HepG2 (cell line): ENCODE measurements at regions not wholly inside any gene's neighbourhood (a gene's known extent, or its start where the extent isn't known, plus 50 kb on each side); places are given as distances from the start of the nearest gene placed in this dataset.

ENCODE experiments used
- ATAD3A ChIP-seq: sonication (generic); formaldehyde crosslinking; IDR thresholded peaks from 2 replicates; pipeline ENCODE4 v1.4.0; 2020; ENCODE audit warnings: missing genetic modification reagents
- CC2D1A ChIP-seq: sonication (generic); formaldehyde crosslinking; IDR thresholded peaks from 2 replicates; pipeline ENCODE4 v1.8.1; 2023; ENCODE audit warnings: mild to moderate bottlenecking, missing genetic modification reagents
- CEBPB ChIP-seq: IDR thresholded peaks from 2 replicates; pipeline ENCODE4 v1.6.1; 2011; ENCODE audit warnings: low read depth, low read length, improper control_type of control experiment, borderline replicate concordance
- GATA4 ChIP-seq: sonication (generic); IDR thresholded peaks from 2 replicates; pipeline ENCODE4 v1.6.1; 2016; ENCODE audit warnings: antibody characterized with exemption, low read depth, borderline replicate concordance
- GLI4 ChIP-seq: sonication (generic); formaldehyde crosslinking; IDR thresholded peaks from 2 replicates; pipeline ENCODE4 v1.5.1; 2020; ENCODE audit warnings: missing genetic modification reagents, mild to moderate bottlenecking, moderate library complexity, borderline replicate concordance
- JUND ChIP-seq: sonication (generic); formaldehyde crosslinking; IDR thresholded peaks from 2 replicates; pipeline ENCODE4 v1.8.0; 2022; ENCODE audit warnings: mild to moderate bottlenecking, missing genetic modification reagents
- KAT7 ChIP-seq: IDR thresholded peaks from 2 replicates; pipeline ENCODE4 v1.6.1; 2018; ENCODE audit warnings: borderline replicate concordance, missing compliant biosample characterization
- MEF2D ChIP-seq: sonication (generic); formaldehyde crosslinking; IDR thresholded peaks from 2 replicates; pipeline ENCODE4 v1.5.1; 2020; ENCODE audit warnings: mild to moderate bottlenecking, missing genetic modification reagents
- PAWR ChIP-seq: sonication (generic); formaldehyde crosslinking; IDR thresholded peaks from 2 replicates; pipeline ENCODE4 v1.4.0; 2020; ENCODE audit warnings: missing genetic modification reagents, mild to moderate bottlenecking, borderline replicate concordance
- PCBP2 ChIP-seq: fragments of 200-400 bp; formaldehyde crosslinking; optimal IDR thresholded peaks from 2 replicates; pipeline ENCODE3; 2018; ENCODE audit warnings: low read length, low read depth; ENCODE audit not compliant: poor library complexity, severe bottlenecking
- RAD51 ChIP-seq: fragments of 450-650 bp; IDR thresholded peaks from 2 replicates; pipeline ENCODE4 v1.6.1; 2016; ENCODE audit warnings: borderline replicate concordance
- RELA ChIP-seq: sonication (generic); formaldehyde crosslinking; IDR thresholded peaks from 2 replicates; pipeline ENCODE4 v1.4.0; 2020; ENCODE audit warnings: missing genetic modification reagents
- TBL1XR1 ChIP-seq: fragments of 150-350 bp; IDR thresholded peaks from 2 replicates; pipeline ENCODE4 v1.6.1; 2014; ENCODE audit warnings: borderline replicate concordance, low read length; ENCODE audit not compliant: partially characterized antibody
- TBP ChIP-seq: sonication (generic); formaldehyde crosslinking; IDR thresholded peaks from 2 replicates; pipeline ENCODE4 v1.5.0; 2020; ENCODE audit warnings: missing genetic modification reagents
- TFDP1 ChIP-seq: IDR thresholded peaks from 2 replicates; pipeline ENCODE4 v1.6.1; 2016; ENCODE audit warnings: missing compliant biosample characterization, missing genetic modification reagents, borderline replicate concordance
- TFDP2 ChIP-seq: sonication (generic); formaldehyde crosslinking; IDR thresholded peaks from 2 replicates; pipeline ENCODE4 v1.4.0; 2020; ENCODE audit warnings: missing genetic modification reagents
- ZBTB42 ChIP-seq: sonication (generic); formaldehyde crosslinking; IDR thresholded peaks from 2 replicates; pipeline ENCODE4 v1.5.0; 2020; ENCODE audit warnings: mild to moderate bottlenecking, missing genetic modification reagents
- ZFY ChIP-seq: sonication (generic); formaldehyde crosslinking; IDR thresholded peaks from 2 replicates; pipeline ENCODE4 v1.4.0; 2020; ENCODE audit warnings: missing genetic modification reagents
- ZNF501 ChIP-seq: sonication (generic); formaldehyde crosslinking; IDR thresholded peaks from 2 replicates; pipeline ENCODE4 v1.5.1; 2020; ENCODE audit warnings: mild to moderate bottlenecking, moderate library complexity, missing genetic modification reagents
- ZNF616 ChIP-seq: sonication (generic); formaldehyde crosslinking; IDR thresholded peaks from 2 replicates; pipeline ENCODE4 v1.5.0; 2020; ENCODE audit warnings: low read depth, mild to moderate bottlenecking, missing genetic modification reagents
- TF ChIP-seq, protein P1 (sequence below): sonication (generic); formaldehyde crosslinking; conservative IDR thresholded peaks from 2 replicates; pipeline ENCODE4 v1.8.0; 2022; ENCODE audit warnings: mild to moderate bottlenecking, moderate library complexity, missing genetic modification reagents
- TF ChIP-seq, protein P2 (sequence below): sonication (generic); formaldehyde crosslinking; IDR thresholded peaks from 2 replicates; pipeline ENCODE4 v1.5.0; 2020; ENCODE audit warnings: missing genetic modification reagents, mild to moderate bottlenecking, borderline replicate concordance
- TF ChIP-seq, protein P3 (sequence below): sonication (generic); formaldehyde crosslinking; IDR thresholded peaks from 2 replicates; pipeline ENCODE4; 2020; ENCODE audit warnings: missing genetic modification reagents, mild to moderate bottlenecking, borderline replicate concordance

DNA sequence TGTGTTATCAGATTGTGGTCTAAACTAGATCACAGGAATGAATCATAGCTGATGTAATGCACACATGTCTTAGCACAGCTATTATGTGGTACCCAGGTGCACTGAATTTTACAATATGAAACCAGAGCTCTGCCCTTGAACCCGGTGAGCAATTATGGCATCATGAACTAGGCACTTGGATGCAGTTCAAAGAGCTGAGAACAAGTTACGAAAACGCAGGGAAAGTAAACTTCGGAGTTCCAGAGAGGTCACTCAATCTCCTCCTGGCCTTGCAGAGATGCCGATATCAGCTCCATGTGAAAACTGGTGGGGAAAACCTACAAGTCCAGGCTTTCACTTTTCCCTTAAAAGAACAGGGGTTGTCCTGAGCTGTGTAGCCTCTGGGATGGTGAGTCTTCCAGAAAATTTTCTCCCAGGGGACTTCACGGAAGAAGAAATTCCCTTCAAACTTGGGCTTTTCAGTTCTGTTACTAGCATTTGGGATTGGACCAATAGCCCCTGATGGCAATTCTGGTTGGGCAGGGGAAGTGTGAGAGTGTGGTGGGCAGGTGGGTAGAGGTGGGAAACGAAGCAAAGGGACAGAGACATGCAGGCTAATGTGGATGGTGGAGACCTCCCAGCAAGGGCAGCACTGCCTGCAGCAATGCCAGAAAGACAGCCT is 71.1 kb upstream of the SH3BP4 start (continued):
- TF ChIP-seq, protein P1, sequence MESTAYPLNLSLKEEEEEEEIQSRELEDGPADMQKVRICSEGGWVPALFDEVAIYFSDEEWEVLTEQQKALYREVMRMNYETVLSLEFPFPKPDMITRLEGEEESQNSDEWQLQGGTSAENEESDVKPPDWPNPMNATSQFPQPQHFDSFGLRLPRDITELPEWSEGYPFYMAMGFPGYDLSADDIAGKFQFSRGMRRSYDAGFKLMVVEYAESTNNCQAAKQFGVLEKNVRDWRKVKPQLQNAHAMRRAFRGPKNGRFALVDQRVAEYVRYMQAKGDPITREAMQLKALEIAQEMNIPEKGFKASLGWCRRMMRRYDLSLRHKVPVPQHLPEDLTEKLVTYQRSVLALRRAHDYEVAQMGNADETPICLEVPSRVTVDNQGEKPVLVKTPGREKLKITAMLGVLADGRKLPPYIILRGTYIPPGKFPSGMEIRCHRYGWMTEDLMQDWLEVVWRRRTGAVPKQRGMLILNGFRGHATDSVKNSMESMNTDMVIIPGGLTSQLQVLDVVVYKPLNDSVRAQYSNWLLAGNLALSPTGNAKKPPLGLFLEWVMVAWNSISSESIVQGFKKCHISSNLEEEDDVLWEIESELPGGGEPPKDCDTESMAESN (CRISPR knock-in tag): peak; percentile 92
- TF ChIP-seq CEBPB: peak; percentile 92
- TF ChIP-seq MEF2D (CRISPR knock-in tag): peak; percentile 97
- TF ChIP-seq PCBP2: no peak
- TF ChIP-seq RELA (CRISPR knock-in tag): peak; percentile 86
- TF ChIP-seq ATAD3A (CRISPR knock-in tag): no peak
- TF ChIP-seq ZNF501 (CRISPR knock-in tag): peak; percentile 48; the same call in 1 of the 2 replicates
- TF ChIP-seq GLI4 (CRISPR knock-in tag): no peak; the same call in 1 of the 2 replicates
- peak; percentile 89 for TF ChIP-seq JUND (CRISPR knock-in tag)
- no peak for TF ChIP-seq TBP
- peak; percentile 80; the same call in 1 of the 2 replicates for TF ChIP-seq ZBTB42
- TF ChIP-seq PAWR (CRISPR knock-in tag): no peak
- TF ChIP-seq GATA4: peak; percentile 89; the same call in 1 of the 2 replicates
- TF ChIP-seq ZNF616 (CRISPR knock-in tag): no peak
- TF ChIP-seq, protein P2, sequence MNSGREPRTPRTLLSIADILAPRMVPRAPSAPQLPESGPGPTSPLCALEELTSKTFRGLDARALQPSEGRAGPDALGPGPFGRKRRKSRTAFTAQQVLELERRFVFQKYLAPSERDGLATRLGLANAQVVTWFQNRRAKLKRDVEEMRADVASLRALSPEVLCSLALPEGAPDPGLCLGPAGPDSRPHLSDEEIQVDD (CRISPR knock-in tag): no peak
- TF ChIP-seq ZFY: no peak; the same call in 1 of the 2 replicates
- TF ChIP-seq, protein P3, sequence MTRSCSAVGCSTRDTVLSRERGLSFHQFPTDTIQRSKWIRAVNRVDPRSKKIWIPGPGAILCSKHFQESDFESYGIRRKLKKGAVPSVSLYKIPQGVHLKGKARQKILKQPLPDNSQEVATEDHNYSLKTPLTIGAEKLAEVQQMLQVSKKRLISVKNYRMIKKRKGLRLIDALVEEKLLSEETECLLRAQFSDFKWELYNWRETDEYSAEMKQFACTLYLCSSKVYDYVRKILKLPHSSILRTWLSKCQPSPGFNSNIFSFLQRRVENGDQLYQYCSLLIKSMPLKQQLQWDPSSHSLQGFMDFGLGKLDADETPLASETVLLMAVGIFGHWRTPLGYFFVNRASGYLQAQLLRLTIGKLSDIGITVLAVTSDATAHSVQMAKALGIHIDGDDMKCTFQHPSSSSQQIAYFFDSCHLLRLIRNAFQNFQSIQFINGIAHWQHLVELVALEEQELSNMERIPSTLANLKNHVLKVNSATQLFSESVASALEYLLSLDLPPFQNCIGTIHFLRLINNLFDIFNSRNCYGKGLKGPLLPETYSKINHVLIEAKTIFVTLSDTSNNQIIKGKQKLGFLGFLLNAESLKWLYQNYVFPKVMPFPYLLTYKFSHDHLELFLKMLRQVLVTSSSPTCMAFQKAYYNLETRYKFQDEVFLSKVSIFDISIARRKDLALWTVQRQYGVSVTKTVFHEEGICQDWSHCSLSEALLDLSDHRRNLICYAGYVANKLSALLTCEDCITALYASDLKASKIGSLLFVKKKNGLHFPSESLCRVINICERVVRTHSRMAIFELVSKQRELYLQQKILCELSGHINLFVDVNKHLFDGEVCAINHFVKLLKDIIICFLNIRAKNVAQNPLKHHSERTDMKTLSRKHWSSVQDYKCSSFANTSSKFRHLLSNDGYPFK (CRISPR knock-in tag): no peak
- peak; percentile 99 for TF ChIP-seq TBL1XR1
- TF ChIP-seq KAT7 (CRISPR knock-in tag): peak; percentile 79; the same call in 1 of the 2 replicates
- TF ChIP-seq TFDP2 (CRISPR knock-in tag): peak; percentile 56; the same call in 1 of the 2 replicates
- no peak; the same call in 1 of the 2 replicates for TF ChIP-seq TFDP1 (CRISPR knock-in tag)
- no peak for TF ChIP-seq RAD51
- TF ChIP-seq CC2D1A: no peak
